Activated CD8-positive, alpha-beta T cell treated with anti-CD3 and anti-CD28 coated beads for 36 hours (primary cell): ENCODE measurements at regions not wholly inside any gene's neighbourhood (a gene's known extent, or its start where the extent isn't known, plus 50 kb on each side); places are given as distances from the start of the nearest gene placed in this dataset.

Experiments
- ATAC-seq: fragments of 200-7000 bp; cut with Tn5 transposase; one replicate; pipeline ENCODE4 v1.10.0; 2021; ENCODE audit warnings: mild to moderate bottlenecking, moderate library complexity
- CTCF ChIA-PET: fragments of 350-600 bp; sonication (Branson Sonifier 250); formaldehyde crosslinking; loops from one replicate; lab custom pipeline; 2021; ENCODE audit warnings: antibody characterized with exemption; lab: Charles Lee
- POLR2A ChIA-PET: fragments of 350-600 bp; sonication (Branson Sonifier 250); formaldehyde crosslinking; loops from one replicate; lab custom pipeline; 2021; ENCODE audit warnings: antibody characterized with exemption; lab: Charles Lee
- DNase-seq: peaks from one replicate; pipeline ENCODE4 v3.0.0-alpha.2; 2020
- H3K27ac Mint-ChIP-seq: one replicate; pipeline ENCODE4 v1.8.0; 2021; ENCODE audit warnings: mild to moderate bottlenecking, mixed read lengths
- H3K27me3 Mint-ChIP-seq: one replicate; pipeline ENCODE4 v1.8.0; 2021; ENCODE audit warnings: mixed read lengths
- H3K36me3 Mint-ChIP-seq: one replicate; pipeline ENCODE4 v1.8.0; 2021; ENCODE audit warnings: low read depth, mixed read lengths
- H3K4me1 Mint-ChIP-seq: one replicate; pipeline ENCODE4 v1.8.0; 2021; ENCODE audit warnings: low read depth, mixed read lengths
- H3K4me3 Mint-ChIP-seq: one replicate; pipeline ENCODE4 v1.8.0; 2021; ENCODE audit warnings: mild to moderate bottlenecking, moderate library complexity, mixed read lengths
- H3K9me3 Mint-ChIP-seq: one replicate; pipeline ENCODE4 v1.8.0; 2021; ENCODE audit warnings: mixed read lengths
- CTCF ChIP-seq: fragments of 200-600 bp; IDR thresholded peaks from one replicate; pipeline ENCODE4 v1.8.0; 2022; ENCODE audit warnings: antibody characterized with exemption, mild to moderate bottlenecking
- intact Hi-C: fragments of 100-400 bp; cut with micrococcal nuclease; formaldehyde crosslinking; loops from one replicate; pipeline ENCODE4 v1.10.0; 2022

- ChIA-PET POLR2A (interaction anchor here (0.9 kb wide), 1 partner anchor 110 kb away, joined by 3 read pairs; no protein-coding TSS in a partner anchor), CTCF (interaction anchor here (1.3 kb wide), 1 partner anchor 57 kb away, joined by 3 read pairs; no protein-coding TSS in a partner anchor)
- Mint-ChIP-seq H3K4me1 (peaks cover 10% of the 10 kb centered on the region), H3K27ac (no peak overlapping the region), H3K9me3 (peaks cover 7% of the 10 kb centered on the region), H3K36me3 (no peaks in the 10 kb centered on the region), H3K27me3 (no peaks in the 10 kb centered on the region), H3K4me3 (no peak overlapping the region)
- TF ChIP-seq CTCF = no peak
- intact Hi-C loops = no loop called here
- DNase-seq = no peak
- no peak for ATAC-seq
Measured at GRCh38 chr1:185427776-185428175, 110.7 kb upstream of the IVNS1ABP start.

DNA sequence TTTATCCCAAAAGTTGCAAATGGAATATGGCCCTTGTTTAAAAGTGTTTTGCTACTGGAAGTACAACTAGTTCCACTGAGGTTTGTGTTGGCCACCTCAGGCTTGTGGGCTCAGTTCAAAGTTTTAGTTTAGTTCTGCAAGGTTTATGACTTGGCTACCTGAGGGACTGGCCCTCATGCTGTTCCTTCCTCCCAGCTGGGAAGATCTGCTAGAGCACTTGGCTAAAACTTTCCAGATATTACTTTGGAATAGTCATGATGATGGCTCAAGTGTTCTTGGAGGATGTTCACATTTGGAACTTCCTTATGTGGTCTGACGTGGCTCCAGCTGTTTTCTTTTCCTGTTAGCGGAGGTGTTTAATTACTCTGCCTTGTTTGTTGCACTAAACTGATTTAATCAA lies 110.2 kb upstream of the IVNS1ABP start:
- CTCF ChIA-PET = interaction anchor here (1.3 kb wide), 1 partner anchor 58 kb away, joined by 3 read pairs; no protein-coding TSS in a partner anchor
- no peak for TF ChIP-seq CTCF
- Mint-ChIP-seq H3K4me1 (peaks cover 10% of the 10 kb centered on the region), H3K36me3 (no peaks in the 10 kb centered on the region), H3K27me3 (no peaks in the 10 kb centered on the region), H3K27ac (no peak overlapping the region), H3K4me3 (no peak overlapping the region), H3K9me3 (peaks cover 7% of the 10 kb centered on the region)
- no peak for DNase-seq
- ATAC-seq = no peak
- POLR2A ChIA-PET = interaction anchor here (0.9 kb wide), 1 partner anchor 110 kb away, joined by 3 read pairs; no protein-coding TSS in a partner anchor
- intact Hi-C loops = no loop called here

- no peak overlapping the region for H3K27ac Mint-ChIP-seq
- ChIA-PET POLR2A (interaction anchor here (0.9 kb wide), 1 partner anchor 109 kb away, joined by 3 read pairs; no protein-coding TSS in a partner anchor), CTCF (interaction anchor here (1.3 kb wide), 1 partner anchor 58 kb away, joined by 3 read pairs; no protein-coding TSS in a partner anchor)
- no peaks in the 10 kb centered on the region for H3K36me3 Mint-ChIP-seq
- H3K27me3 Mint-ChIP-seq = no peaks in the 10 kb centered on the region
- intact Hi-C loops = no loop called here
- no peak for TF ChIP-seq CTCF
- DNase-seq = no peak
- H3K4me1 Mint-ChIP-seq = peaks cover 13% of the 10 kb centered on the region
- H3K9me3 Mint-ChIP-seq = peaks cover 7% of the 10 kb centered on the region
- ATAC-seq = no peak
- no peak overlapping the region for H3K4me3 Mint-ChIP-seq
Measured at GRCh38 chr1:185426848-185427247, 109.8 kb upstream of the IVNS1ABP start.

DNA sequence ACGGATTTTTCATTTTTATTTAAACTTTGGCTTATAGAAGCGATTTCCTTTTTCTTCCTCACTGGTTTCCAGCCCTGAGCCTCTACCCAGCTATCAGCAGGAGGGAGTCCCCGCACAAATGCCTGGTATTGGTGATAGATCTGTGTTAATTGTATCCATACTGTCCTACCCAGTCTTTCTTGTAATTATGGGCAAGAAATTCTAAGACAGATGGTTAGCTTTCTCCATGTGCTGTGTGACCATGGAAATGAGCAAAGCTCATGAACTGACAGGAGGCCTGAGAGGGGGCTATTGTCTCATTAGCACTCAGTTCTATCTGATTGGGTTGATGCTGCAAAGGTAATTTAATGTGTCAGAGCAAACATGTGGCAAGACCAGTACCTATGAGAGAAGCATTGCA lies 108.1 kb upstream of the IVNS1ABP start:
- POLR2A ChIA-PET = interaction anchor here (1.1 to 1.6 kb wide), 2 partner anchors 11 to 17 kb away, joined by 3 read pairs; no protein-coding TSS in a partner anchor
- DNase-seq = no peak
- no peaks in the 10 kb centered on the region for H3K27me3 Mint-ChIP-seq
- no peaks in the 10 kb centered on the region for H3K36me3 Mint-ChIP-seq
- H3K9me3 Mint-ChIP-seq = peaks cover 5% of the 10 kb centered on the region
- intact Hi-C loops = no loop called here
- H3K27ac Mint-ChIP-seq = no peak overlapping the region
- peaks cover 30% of the 10 kb centered on the region for H3K4me1 Mint-ChIP-seq
- ATAC-seq = no peak
- CTCF ChIA-PET = interaction anchor here (0.8 to 1.5 kb wide), 2 partner anchors 11 to 13 kb away, joined by 3 to 5 read pairs; no protein-coding TSS in a partner anchor
- TF ChIP-seq CTCF = no peak
- no peak overlapping the region for H3K4me3 Mint-ChIP-seq

DNA sequence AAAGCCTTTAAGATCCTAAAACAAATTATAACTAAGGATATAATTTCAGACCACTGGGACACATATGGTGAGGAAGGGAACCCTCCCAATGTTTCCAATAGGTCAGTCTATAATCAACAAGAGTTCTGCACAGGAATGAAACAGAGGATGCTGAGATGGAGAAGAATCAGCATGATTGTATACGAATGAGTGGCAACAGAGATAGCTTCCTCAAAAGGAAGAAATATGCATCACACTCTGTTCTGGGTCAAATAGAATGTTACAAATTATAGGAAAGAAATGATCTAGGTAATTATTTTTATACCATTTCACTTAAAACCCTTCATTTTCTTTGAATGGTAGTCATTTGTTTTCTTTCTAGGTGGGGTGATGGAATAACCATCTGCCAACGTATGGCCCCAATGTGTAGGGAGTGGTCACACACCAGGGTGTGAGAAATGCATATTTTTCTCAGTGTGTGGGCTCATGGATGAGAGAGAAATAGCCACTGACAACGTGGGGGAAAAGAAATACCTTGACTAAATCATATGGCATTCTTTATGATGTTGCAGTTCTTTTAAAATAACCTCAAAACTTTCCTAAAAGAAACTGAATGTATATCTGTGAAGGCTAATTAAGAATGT lies 104.6 kb upstream of the IVNS1ABP start:
- ATAC-seq (peak; percentile 35), DNase-seq (no peak)
- peak overlapping the region; percentile 83 for H3K27ac Mint-ChIP-seq
- intact Hi-C loops = no loop called here
- ChIA-PET CTCF (interaction anchor here (1.2 kb wide), 1 partner anchor 104 kb away, joined by 6 read pairs; the partner anchor contains the start of gene IVNS1ABP), POLR2A (interaction anchor here (1.8 to 2.7 kb wide), 2 partner anchors 18 to 105 kb away, joined by 6 to 16 read pairs; partner anchors contain the start of gene IVNS1ABP)
- no peaks in the 10 kb centered on the region for H3K36me3 Mint-ChIP-seq
- H3K27me3 Mint-ChIP-seq = no peaks in the 10 kb centered on the region
- H3K4me1 Mint-ChIP-seq = peaks cover 30% of the 10 kb centered on the region
- no peaks in the 10 kb centered on the region for H3K9me3 Mint-ChIP-seq
- H3K4me3 Mint-ChIP-seq = no peak overlapping the region
- no peak for TF ChIP-seq CTCF
